Forelimb muscle (tissue), 1 donor: ENCODE measurements at regions not wholly inside any gene's neighbourhood (a gene's known extent, or its start where the extent isn't known, plus 50 kb on each side); places are given as distances from the start of the nearest gene placed in this dataset.
"Not testable (repeated sequence)": the region's sequence is repeated elsewhere in the genome, so short reads cannot be mapped to it uniquely, and the experiment has no call there.

ENCODE experiments used
- DNase-seq: peaks from one replicate; pipeline ENCODE4 v3.0.0-alpha.2; 2013; ENCODE audit warnings: low read depth

- no peak for DNase-seq
Measured at GRCh38 chr2:186181625-186182024, 304.4 kb upstream of the ZC3H15 start.

- not testable (repeated sequence) for DNase-seq
Measured at GRCh38 chr2:186182366-186182765, 303.7 kb upstream of the ZC3H15 start.

GRCh38 chr2:186183406-186183805 lies 302.7 kb upstream of the ZC3H15 start:
- no peak for DNase-seq

GRCh38 chr2:186187854-186188253 lies 298.2 kb upstream of the ZC3H15 start:
- DNase-seq, result no peak

- no peak for DNase-seq
Measured at GRCh38 chr2:186189816-186190215, 296.2 kb upstream of the ZC3H15 start.

- DNase-seq, result no peak
Measured at GRCh38 chr2:186195696-186196095, 290.4 kb upstream of the ZC3H15 start.

- no peak for DNase-seq
Measured at GRCh38 chr2:186197955-186198354, 288.1 kb upstream of the ZC3H15 start.

- no peak for DNase-seq
Measured at GRCh38 chr2:186199029-186199428, 287.0 kb upstream of the ZC3H15 start.

- no peak for DNase-seq
Measured at GRCh38 chr2:186201371-186201770, 284.7 kb upstream of the ZC3H15 start.

- DNase-seq, result peak; percentile 45
Measured at GRCh38 chr2:186205254-186205911, 280.7 kb upstream of the ZC3H15 start.

- no peak for DNase-seq
Measured at GRCh38 chr2:186209532-186209931, 276.5 kb upstream of the ZC3H15 start.

GRCh38 chr2:186220409-186220808 lies 265.7 kb upstream of the ZC3H15 start:
- DNase-seq, result no peak

- DNase-seq, result no peak
Measured at GRCh38 chr2:186229265-186229664, 256.8 kb upstream of the ZC3H15 start.

- DNase-seq, result no peak
Measured at GRCh38 chr2:186241874-186242273, 244.2 kb upstream of the ZC3H15 start.

GRCh38 chr2:186254759-186255158 lies 231.3 kb upstream of the ZC3H15 start:
- DNase-seq, result no peak

- no peak for DNase-seq
Measured at GRCh38 chr2:186255823-186256222, 230.2 kb upstream of the ZC3H15 start.

- DNase-seq, result peak; percentile 16
Measured at GRCh38 chr2:186256540-186256939, 229.5 kb upstream of the ZC3H15 start.

- no peak for DNase-seq
Measured at GRCh38 chr2:186263673-186264250, 222.3 kb upstream of the ZC3H15 start.

GRCh38 chr2:186269536-186269935 lies 216.5 kb upstream of the ZC3H15 start:
- no peak for DNase-seq

GRCh38 chr2:186273953-186274352 lies 212.1 kb upstream of the ZC3H15 start:
- DNase-seq, result no peak

GRCh38 chr2:186274936-186275575 lies 211.0 kb upstream of the ZC3H15 start:
- no peak for DNase-seq

GRCh38 chr2:186276909-186277308 lies 209.2 kb upstream of the ZC3H15 start:
- DNase-seq, result no peak

- no peak for DNase-seq
Measured at GRCh38 chr2:186281726-186282125, 204.3 kb upstream of the ZC3H15 start.
